Activated T-cell treated with anti-CD3 and anti-CD28 coated beads, Interleukin-2, amount 50 U/mL, for 4 hours (primary cell): ENCODE measurements at regions not wholly inside any gene's neighbourhood (a gene's known extent, or its start where the extent isn't known, plus 50 kb on each side); places are given as distances from the start of the nearest gene placed in this dataset.

Experiments
- ATAC-seq, 2 donors: fragments of 200-7000 bp; cut with Tn5 transposase; one replicate each; pipeline ENCODE4 v1.10.0; 2021
- DNase-seq: peaks from one replicate; pipeline ENCODE4 v3.0.0-alpha.2; 2020
- H3K27me3 Mint-ChIP-seq: one replicate; pipeline ENCODE4 v1.8.0; 2021; ENCODE audit warnings: low read depth, mixed read lengths
- H3K36me3 Mint-ChIP-seq: one replicate; pipeline ENCODE4 v1.8.0; 2022; ENCODE audit warnings: mixed read lengths; ENCODE audit not compliant: insufficient read depth
- H3K4me1 Mint-ChIP-seq: one replicate; pipeline ENCODE4 v1.8.0; 2021; ENCODE audit warnings: low read depth, mixed read lengths
- H3K4me3 Mint-ChIP-seq: one replicate; pipeline ENCODE4 v1.8.0; 2021; ENCODE audit warnings: mild to moderate bottlenecking, moderate library complexity, mixed read lengths
- H3K9me3 Mint-ChIP-seq: one replicate; pipeline ENCODE4 v1.8.0; 2021; ENCODE audit warnings: mixed read lengths

GRCh38 chrX:39971760-39972159 lies 126.0 kb downstream of the BCOR start:
- no peak for ATAC-seq
- H3K4me1 Mint-ChIP-seq = peaks cover 17% of the 10 kb centered on the region
- DNase-seq = no peak
- no peaks in the 10 kb centered on the region for H3K27me3 Mint-ChIP-seq
- peaks cover 8% of the 10 kb centered on the region for H3K9me3 Mint-ChIP-seq
- H3K36me3 Mint-ChIP-seq = no peaks in the 10 kb centered on the region
- H3K4me3 Mint-ChIP-seq = no peak overlapping the region

- Mint-ChIP-seq H3K4me3 (no peak overlapping the region), H3K36me3 (no peaks in the 10 kb centered on the region), H3K27me3 (no peaks in the 10 kb centered on the region), H3K9me3 (peaks cover 8% of the 10 kb centered on the region), H3K4me1 (peaks cover 16% of the 10 kb centered on the region)
- ATAC-seq = no peak
- no peak for DNase-seq
Observed at GRCh38 chrX:39972340-39972739, 125.4 kb downstream of the BCOR start.

GRCh38 chrX:39973810-39974209 lies 123.9 kb downstream of the BCOR start:
- no peak for DNase-seq
- no peaks in the 10 kb centered on the region for H3K36me3 Mint-ChIP-seq
- no peak for ATAC-seq
- no peaks in the 10 kb centered on the region for H3K27me3 Mint-ChIP-seq
- no peak overlapping the region for H3K4me3 Mint-ChIP-seq
- peaks cover 13% of the 10 kb centered on the region for H3K4me1 Mint-ChIP-seq
- H3K9me3 Mint-ChIP-seq = peaks cover 8% of the 10 kb centered on the region

- DNase-seq (no peak), ATAC-seq (no peak)
- Mint-ChIP-seq H3K4me1 (peaks cover 9% of the 10 kb centered on the region), H3K9me3 (peaks cover 8% of the 10 kb centered on the region), H3K4me3 (no peak overlapping the region), H3K36me3 (no peaks in the 10 kb centered on the region), H3K27me3 (no peaks in the 10 kb centered on the region)
Observed at GRCh38 chrX:39974270-39974669, 123.5 kb downstream of the BCOR start.

- H3K27me3 Mint-ChIP-seq = no peaks in the 10 kb centered on the region
- H3K9me3 Mint-ChIP-seq = peaks cover 8% of the 10 kb centered on the region
- no peak for ATAC-seq
- no peak overlapping the region for H3K4me3 Mint-ChIP-seq
- H3K36me3 Mint-ChIP-seq = no peaks in the 10 kb centered on the region
- H3K4me1 Mint-ChIP-seq = peaks cover 2% of the 10 kb centered on the region
- DNase-seq = no peak
Observed at GRCh38 chrX:39975101-39975925, 122.4 kb downstream of the BCOR start.

GRCh38 chrX:39981946-39982345 lies 115.8 kb downstream of the BCOR start:
- no peaks in the 10 kb centered on the region for H3K27me3 Mint-ChIP-seq
- no peaks in the 10 kb centered on the region for H3K4me1 Mint-ChIP-seq
- DNase-seq (no peak), ATAC-seq (no peak)
- H3K4me3 Mint-ChIP-seq = no peak overlapping the region
- H3K9me3 Mint-ChIP-seq = no peaks in the 10 kb centered on the region
- H3K36me3 Mint-ChIP-seq = no peaks in the 10 kb centered on the region

GRCh38 chrX:39982948-39983347 lies 114.8 kb downstream of the BCOR start:
- Mint-ChIP-seq H3K4me1 (no peaks in the 10 kb centered on the region), H3K9me3 (no peaks in the 10 kb centered on the region), H3K27me3 (no peaks in the 10 kb centered on the region), H3K36me3 (no peaks in the 10 kb centered on the region), H3K4me3 (no peak overlapping the region)
- DNase-seq (no peak), ATAC-seq (no peak)

- H3K36me3 Mint-ChIP-seq = no peaks in the 10 kb centered on the region
- no peaks in the 10 kb centered on the region for H3K27me3 Mint-ChIP-seq
- H3K4me1 Mint-ChIP-seq = no peaks in the 10 kb centered on the region
- H3K4me3 Mint-ChIP-seq = no peak overlapping the region
- ATAC-seq (no peak), DNase-seq (no peak)
- no peaks in the 10 kb centered on the region for H3K9me3 Mint-ChIP-seq
Observed at GRCh38 chrX:39983715-39984114, 114.0 kb downstream of the BCOR start.

- no peaks in the 10 kb centered on the region for H3K4me1 Mint-ChIP-seq
- no peaks in the 10 kb centered on the region for H3K36me3 Mint-ChIP-seq
- no peak for DNase-seq
- H3K4me3 Mint-ChIP-seq = no peak overlapping the region
- no peaks in the 10 kb centered on the region for H3K27me3 Mint-ChIP-seq
- ATAC-seq = no peak
- no peaks in the 10 kb centered on the region for H3K9me3 Mint-ChIP-seq
Observed at GRCh38 chrX:39984191-39984956, 113.4 kb downstream of the BCOR start.

GRCh38 chrX:39985071-39985470 lies 112.7 kb downstream of the BCOR start:
- ATAC-seq (no peak), DNase-seq (no peak)
- Mint-ChIP-seq H3K4me3 (no peak overlapping the region), H3K36me3 (no peaks in the 10 kb centered on the region), H3K27me3 (no peaks in the 10 kb centered on the region), H3K4me1 (no peaks in the 10 kb centered on the region), H3K9me3 (no peaks in the 10 kb centered on the region)

GRCh38 chrX:39985551-39985950 lies 112.2 kb downstream of the BCOR start:
- H3K4me3 Mint-ChIP-seq = no peak overlapping the region
- ATAC-seq = no peak
- H3K4me1 Mint-ChIP-seq = no peaks in the 10 kb centered on the region
- DNase-seq = no peak
- no peaks in the 10 kb centered on the region for H3K9me3 Mint-ChIP-seq
- no peaks in the 10 kb centered on the region for H3K36me3 Mint-ChIP-seq
- no peaks in the 10 kb centered on the region for H3K27me3 Mint-ChIP-seq

- Mint-ChIP-seq H3K27me3 (no peaks in the 10 kb centered on the region), H3K4me1 (no peaks in the 10 kb centered on the region), H3K4me3 (no peak overlapping the region), H3K9me3 (no peaks in the 10 kb centered on the region), H3K36me3 (no peaks in the 10 kb centered on the region)
- no peak for ATAC-seq
- DNase-seq = no peak
Observed at GRCh38 chrX:39988496-39988895, 109.3 kb downstream of the BCOR start.

GRCh38 chrX:39990388-39990787 lies 107.4 kb downstream of the BCOR start:
- DNase-seq (no peak), ATAC-seq (no peak)
- Mint-ChIP-seq H3K4me1 (no peaks in the 10 kb centered on the region), H3K9me3 (no peaks in the 10 kb centered on the region), H3K27me3 (peaks cover 1% of the 10 kb centered on the region), H3K4me3 (no peak overlapping the region), H3K36me3 (no peaks in the 10 kb centered on the region)

GRCh38 chrX:39992300-39992699 lies 105.5 kb downstream of the BCOR start:
- ATAC-seq (no peak), DNase-seq (no peak)
- Mint-ChIP-seq H3K9me3 (no peaks in the 10 kb centered on the region), H3K4me1 (no peaks in the 10 kb centered on the region), H3K36me3 (no peaks in the 10 kb centered on the region), H3K27me3 (peaks cover 1% of the 10 kb centered on the region), H3K4me3 (no peak overlapping the region)

GRCh38 chrX:39995457-39995856 lies 102.3 kb downstream of the BCOR start:
- H3K4me1 Mint-ChIP-seq = no peaks in the 10 kb centered on the region
- H3K27me3 Mint-ChIP-seq = peaks cover 1% of the 10 kb centered on the region
- H3K4me3 Mint-ChIP-seq = no peak overlapping the region
- no peaks in the 10 kb centered on the region for H3K9me3 Mint-ChIP-seq
- DNase-seq (no peak), ATAC-seq (no peak)
- no peaks in the 10 kb centered on the region for H3K36me3 Mint-ChIP-seq
